HepG2 (cell line): ENCODE measurements at regions not wholly inside any gene's neighbourhood (a gene's known extent, or its start where the extent isn't known, plus 50 kb on each side); places are given as distances from the start of the nearest gene placed in this dataset.

Source experiments
- ATAC-seq: fragments of 200-7000 bp; cut with Tn5 transposase; 3 replicates; pipeline ENCODE4 v1.9.1; 2020; ENCODE audit warnings: mild to moderate bottlenecking, moderate library complexity
- BruUV-seq: library from RNA; stranded (reverse); fragments of 400-500 nt; replicated peaks from 2 replicates; lab custom pipeline; 2021; lab: Mats Ljungman, UMichigan
- CTCF ChIA-PET: fragments of 300-600 bp; formaldehyde crosslinking; extraction: SDS; loops from one replicate; lab custom pipeline; 2021; ENCODE audit warnings: low total read pairs, inconsistent platforms, low intra/inter-chr PET ratio; lab: Yijun Ruan, JAX
- POLR2A ChIA-PET: fragments of 350-600 bp; sonication (Branson Sonifier 250); formaldehyde crosslinking; loops from one replicate; lab custom pipeline; 2020; ENCODE audit warnings: antibody characterized with exemption, inconsistent platforms; lab: Yijun Ruan, JAX
- DNase-seq: peaks from one replicate; pipeline ENCODE4 v3.0.0-alpha.2; 2015; ENCODE audit warnings: low spot score
- FAIRE-seq: peaks from 3 replicates; lab custom pipeline; 2011; peaks lifted over from hg19 to GRCh38; lab: Jason Lieb, UNC
- H2AFZ ChIP-seq: one replicate; pipeline ENCODE4 v1.6.1; 2011; ENCODE audit warnings: low read length, inconsistent platforms
- H3K27ac ChIP-seq: fragments of 300-600 bp; 3 replicates; pipeline ENCODE4 v1.8.0; 2011; ENCODE audit warnings: mixed run types, mild to moderate bottlenecking, mixed read lengths, low read length, inconsistent platforms; ENCODE audit not compliant: insufficient read depth; ENCODE audit errors: extremely low read length
- H3K27me3 ChIP-seq, 2 experiments: fragments of 200-600 bp in 1 of 2; 2 replicates in 1 of 2; 3 replicates in 1 of 2; pipeline versions ENCODE4 v1.6.0 to v1.8.0; 2011; ENCODE audit warnings: low read length in 2 of 2, mild to moderate bottlenecking in 2 of 2, moderate library complexity in 2 of 2, inconsistent platforms in 1 of 2; ENCODE audit not compliant: insufficient read depth in 2 of 2, control insufficient read depth in 1 of 2
- H3K36me3 ChIP-seq, 2 experiments: fragments of 200-600 bp in 1 of 2; replicated peaks in 1 of 2; 2 replicates in 1 of 2; 3 replicates in 1 of 2; pipeline versions ENCODE4 v1.5.1 to v1.8.0; 2011; ENCODE audit warnings: low read length in 2 of 2, inconsistent platforms in 1 of 2; ENCODE audit not compliant: insufficient read depth in 2 of 2, control insufficient read depth in 1 of 2
- H3K4me1 ChIP-seq: 2 replicates; pipeline ENCODE4 v1.5.1; 2012; ENCODE audit warnings: low read length, inconsistent platforms; ENCODE audit not compliant: insufficient read depth
- H3K4me2 ChIP-seq: 2 replicates; pipeline ENCODE4 v1.6.0; 2011; ENCODE audit warnings: low read depth, low read length, inconsistent platforms
- H3K4me3 ChIP-seq, 3 experiments: fragments of 200-600 bp in 1 of 3; sonication (generic), shearing (Covaris generic) in 1 of 3; replicated peaks in 1 of 3; 2 replicates each; pipeline ENCODE4 v1.5.1; 2011 to 2016; ENCODE audit warnings: low read length in 3 of 3, inconsistent platforms in 2 of 3, low read depth in 2 of 3, mild to moderate bottlenecking in 2 of 3, control low read depth in 1 of 3, mixed read lengths in 1 of 3; ENCODE audit not compliant: insufficient read depth in 1 of 3
- H3K79me2 ChIP-seq: one replicate; pipeline ENCODE4 v1.6.1; 2011; ENCODE audit warnings: low read length, inconsistent platforms; ENCODE audit not compliant: insufficient read depth
- H3K9ac ChIP-seq: 2 replicates; pipeline ENCODE4 v1.6.0; 2011; ENCODE audit warnings: mild to moderate bottlenecking, low read depth, low read length, inconsistent platforms; ENCODE audit not compliant: insufficient read depth
- H3K9me3 ChIP-seq: 2 replicates; pipeline ENCODE4 v1.5.1; 2012; ENCODE audit warnings: mild to moderate bottlenecking, low read length
- H4K20me1 ChIP-seq: 2 replicates; pipeline ENCODE4 v1.6.0; 2011; ENCODE audit warnings: inconsistent platforms, mild to moderate bottlenecking, low read length, moderate library complexity; ENCODE audit not compliant: insufficient read depth
- DNMT3B ChIP-seq: conservative IDR thresholded peaks from 2 replicates; pipeline ENCODE4 v1.6.1; 2016; ENCODE audit warnings: missing biosample characterization, control low read depth
- ELF3 ChIP-seq: IDR thresholded peaks from 2 replicates; pipeline ENCODE4 v1.6.1; 2016; ENCODE audit warnings: missing genetic modification reagents, missing compliant biosample characterization
- HHEX ChIP-seq: IDR thresholded peaks from 2 replicates; pipeline ENCODE4 v1.6.1; 2016; ENCODE audit warnings: control low read depth
- PHB2 ChIP-seq: fragments of 450-650 bp; IDR thresholded peaks from 2 replicates; pipeline ENCODE4 v1.6.1; 2018; ENCODE audit not compliant: partially characterized antibody
- ZBTB1 ChIP-seq: sonication (generic); formaldehyde crosslinking; IDR thresholded peaks from 2 replicates; pipeline ENCODE4 v1.4.0; 2020; ENCODE audit warnings: missing genetic modification reagents, borderline replicate concordance
- WGBS: methylation state at CpG from one replicate; pipeline ENCODE4 v1.1.6; 2017; ENCODE audit warnings: low lambda C conversion rate; 5-methylcytosine and 5-hydroxymethylcytosine counted together
- in situ Hi-C: cut with HindIII; loops from 2 replicates; pipeline ENCODE4 v1.10.0; 2017; ENCODE audit warnings: low pct_unique_long_range_greater_than_20kb; ENCODE audit not compliant: extremely low pct_ligation_motif_present
- intact Hi-C: fragments of 100-400 bp; cut with micrococcal nuclease; formaldehyde crosslinking; loops from one replicate; pipeline ENCODE4 v1.10.0; 2022; ENCODE audit not compliant: unreplicated experiment
- TF ChIP-seq, protein P1 (sequence below): sonication (generic); formaldehyde crosslinking; IDR thresholded peaks from 2 replicates; pipeline ENCODE4 v1.4.0; 2020; ENCODE audit warnings: missing genetic modification reagents
- TF ChIP-seq, protein P2 (sequence below): sonication (generic); formaldehyde crosslinking; IDR thresholded peaks from 2 replicates; pipeline ENCODE4 v1.5.0; 2020; ENCODE audit warnings: mild to moderate bottlenecking, missing genetic modification reagents
- TF ChIP-seq, protein P3 (sequence below): sonication (generic); formaldehyde crosslinking; IDR thresholded peaks from 2 replicates; pipeline ENCODE4 v1.4.0; 2020; ENCODE audit warnings: mild to moderate bottlenecking, missing genetic modification reagents, borderline replicate concordance

DNA sequence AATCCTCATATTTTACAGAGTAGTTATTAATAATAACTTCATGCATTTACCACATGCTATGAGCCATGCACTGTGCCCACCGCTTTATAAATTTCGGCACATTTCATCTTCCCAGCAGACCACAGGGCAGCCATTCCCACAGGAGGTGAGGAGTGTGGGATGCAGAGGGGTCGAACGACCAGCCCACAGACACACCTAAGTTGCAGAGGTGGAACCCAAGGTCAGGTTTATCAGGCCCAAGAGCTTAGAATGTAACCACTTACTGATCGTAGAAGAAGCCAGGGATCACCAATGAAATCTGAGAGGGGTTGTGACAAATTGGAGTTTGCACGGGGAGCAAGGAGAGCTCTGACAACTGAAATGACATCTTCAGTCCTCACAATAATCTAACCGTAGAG, 303.0 kb upstream of the MSX2 start:
- no peaks in the 10 kb centered on the region for H3K27me3 ChIP-seq
- H3K4me2 ChIP-seq, result no peak overlapping the region
- DNase-seq, result no peak
- CTCF ChIA-PET, result no interaction called here
- H3K4me1 ChIP-seq, result peaks cover 8% of the 10 kb centered on the region; the same call in 1 of the 2 replicates
- in situ Hi-C loops, result no loop called here
- no peak for TF ChIP-seq ELF3 (CRISPR knock-in tag)
- TF ChIP-seq, protein P1, sequence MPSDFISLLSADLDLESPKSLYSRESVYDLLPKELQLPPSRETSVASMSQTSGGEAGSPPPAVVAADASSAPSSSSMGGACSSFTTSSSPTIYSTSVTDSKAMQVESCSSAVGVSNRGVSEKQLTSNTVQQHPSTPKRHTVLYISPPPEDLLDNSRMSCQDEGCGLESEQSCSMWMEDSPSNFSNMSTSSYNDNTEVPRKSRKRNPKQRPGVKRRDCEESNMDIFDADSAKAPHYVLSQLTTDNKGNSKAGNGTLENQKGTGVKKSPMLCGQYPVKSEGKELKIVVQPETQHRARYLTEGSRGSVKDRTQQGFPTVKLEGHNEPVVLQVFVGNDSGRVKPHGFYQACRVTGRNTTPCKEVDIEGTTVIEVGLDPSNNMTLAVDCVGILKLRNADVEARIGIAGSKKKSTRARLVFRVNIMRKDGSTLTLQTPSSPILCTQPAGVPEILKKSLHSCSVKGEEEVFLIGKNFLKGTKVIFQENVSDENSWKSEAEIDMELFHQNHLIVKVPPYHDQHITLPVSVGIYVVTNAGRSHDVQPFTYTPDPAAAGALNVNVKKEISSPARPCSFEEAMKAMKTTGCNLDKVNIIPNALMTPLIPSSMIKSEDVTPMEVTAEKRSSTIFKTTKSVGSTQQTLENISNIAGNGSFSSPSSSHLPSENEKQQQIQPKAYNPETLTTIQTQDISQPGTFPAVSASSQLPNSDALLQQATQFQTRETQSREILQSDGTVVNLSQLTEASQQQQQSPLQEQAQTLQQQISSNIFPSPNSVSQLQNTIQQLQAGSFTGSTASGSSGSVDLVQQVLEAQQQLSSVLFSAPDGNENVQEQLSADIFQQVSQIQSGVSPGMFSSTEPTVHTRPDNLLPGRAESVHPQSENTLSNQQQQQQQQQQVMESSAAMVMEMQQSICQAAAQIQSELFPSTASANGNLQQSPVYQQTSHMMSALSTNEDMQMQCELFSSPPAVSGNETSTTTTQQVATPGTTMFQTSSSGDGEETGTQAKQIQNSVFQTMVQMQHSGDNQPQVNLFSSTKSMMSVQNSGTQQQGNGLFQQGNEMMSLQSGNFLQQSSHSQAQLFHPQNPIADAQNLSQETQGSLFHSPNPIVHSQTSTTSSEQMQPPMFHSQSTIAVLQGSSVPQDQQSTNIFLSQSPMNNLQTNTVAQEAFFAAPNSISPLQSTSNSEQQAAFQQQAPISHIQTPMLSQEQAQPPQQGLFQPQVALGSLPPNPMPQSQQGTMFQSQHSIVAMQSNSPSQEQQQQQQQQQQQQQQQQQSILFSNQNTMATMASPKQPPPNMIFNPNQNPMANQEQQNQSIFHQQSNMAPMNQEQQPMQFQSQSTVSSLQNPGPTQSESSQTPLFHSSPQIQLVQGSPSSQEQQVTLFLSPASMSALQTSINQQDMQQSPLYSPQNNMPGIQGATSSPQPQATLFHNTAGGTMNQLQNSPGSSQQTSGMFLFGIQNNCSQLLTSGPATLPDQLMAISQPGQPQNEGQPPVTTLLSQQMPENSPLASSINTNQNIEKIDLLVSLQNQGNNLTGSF, result no peak
- no peak for TF ChIP-seq HHEX
- TF ChIP-seq, all 625 proteins: peak for 0
- no TSS peak for BruUV-seq
- POLR2A ChIA-PET, result no interaction called here
- FAIRE-seq (no peak), ATAC-seq (no peak)
- H3K9me3 ChIP-seq, result no peaks in the 10 kb centered on the region
- no peaks in the 10 kb centered on the region for H3K36me3 ChIP-seq
- H3K79me2 ChIP-seq, result no peaks in the 10 kb centered on the region
- intact Hi-C loops, result no loop called here
- H4K20me1 ChIP-seq, result no peaks in the 10 kb centered on the region
- H2AFZ ChIP-seq, result no peak overlapping the region
- H3K4me3 ChIP-seq, result no peak overlapping the region
- 26% methylated on average over 7 of the region's 7 CpGs for WGBS
- no peak overlapping the region for H3K27ac ChIP-seq
- no peak overlapping the region for H3K9ac ChIP-seq

DNA sequence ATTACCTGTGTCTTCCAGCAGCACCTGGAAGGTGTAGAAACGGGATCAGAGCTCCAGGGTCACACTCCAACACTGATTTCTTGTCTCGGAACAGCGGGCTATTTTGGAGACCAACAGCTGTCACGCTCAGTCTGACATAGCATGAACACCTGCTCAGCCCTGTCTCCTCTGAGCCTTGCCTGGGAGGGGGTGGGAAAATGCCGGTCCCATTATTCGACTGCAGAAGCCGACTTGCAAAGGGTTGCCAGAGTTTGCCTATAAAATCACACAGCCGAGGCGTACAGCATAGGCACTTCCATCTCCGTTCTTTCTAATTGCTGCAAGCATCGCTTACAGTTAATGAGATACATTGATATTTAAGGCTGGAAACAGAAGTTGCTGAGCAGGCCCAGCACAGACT, 300.8 kb upstream of the MSX2 start:
- no peaks in the 10 kb centered on the region for H4K20me1 ChIP-seq
- no peak overlapping the region for H3K9ac ChIP-seq
- no peak overlapping the region for H3K4me3 ChIP-seq
- no TSS peak for BruUV-seq
- H3K36me3 ChIP-seq, result no peaks in the 10 kb centered on the region
- H3K27ac ChIP-seq, result no peak overlapping the region
- in situ Hi-C loops, result no loop called here
- DNase-seq (no peak), FAIRE-seq (no peak), ATAC-seq (no peak)
- no peak overlapping the region for H2AFZ ChIP-seq
- POLR2A ChIA-PET, result no interaction called here
- peaks cover 8% of the 10 kb centered on the region; the same call in 1 of the 2 replicates for H3K4me1 ChIP-seq
- no peaks in the 10 kb centered on the region for H3K79me2 ChIP-seq
- CTCF ChIA-PET, result no interaction called here
- intact Hi-C loops, result no loop called here
- 60% methylated on average over 11 of the region's 11 CpGs for WGBS
- H3K27me3 ChIP-seq, result no peaks in the 10 kb centered on the region
- no peaks in the 10 kb centered on the region for H3K9me3 ChIP-seq
- H3K4me2 ChIP-seq, result no peak overlapping the region
- TF ChIP-seq DNMT3B (CRISPR knock-in tag), result no peak
- TF ChIP-seq PHB2, result no peak
- TF ChIP-seq, protein P2, sequence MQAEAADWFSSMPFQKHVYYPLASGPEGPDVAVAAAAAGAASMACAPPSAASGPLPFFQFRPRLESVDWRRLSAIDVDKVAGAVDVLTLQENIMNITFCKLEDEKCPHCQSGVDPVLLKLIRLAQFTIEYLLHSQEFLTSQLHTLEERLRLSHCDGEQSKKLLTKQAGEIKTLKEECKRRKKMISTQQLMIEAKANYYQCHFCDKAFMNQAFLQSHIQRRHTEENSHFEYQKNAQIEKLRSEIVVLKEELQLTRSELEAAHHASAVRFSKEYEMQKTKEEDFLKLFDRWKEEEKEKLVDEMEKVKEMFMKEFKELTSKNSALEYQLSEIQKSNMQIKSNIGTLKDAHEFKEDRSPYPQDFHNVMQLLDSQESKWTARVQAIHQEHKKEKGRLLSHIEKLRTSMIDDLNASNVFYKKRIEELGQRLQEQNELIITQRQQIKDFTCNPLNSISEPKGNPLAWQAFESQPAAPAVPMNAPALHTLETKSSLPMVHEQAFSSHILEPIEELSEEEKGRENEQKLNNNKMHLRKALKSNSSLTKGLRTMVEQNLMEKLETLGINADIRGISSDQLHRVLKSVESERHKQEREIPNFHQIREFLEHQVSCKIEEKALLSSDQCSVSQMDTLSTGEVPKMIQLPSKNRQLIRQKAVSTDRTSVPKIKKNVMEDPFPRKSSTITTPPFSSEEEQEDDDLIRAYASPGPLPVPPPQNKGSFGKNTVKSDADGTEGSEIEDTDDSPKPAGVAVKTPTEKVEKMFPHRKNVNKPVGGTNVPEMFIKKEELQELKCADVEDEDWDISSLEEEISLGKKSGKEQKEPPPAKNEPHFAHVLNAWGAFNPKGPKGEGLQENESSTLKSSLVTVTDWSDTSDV (CRISPR knock-in tag), result no peak
- TF ChIP-seq, protein P3, sequence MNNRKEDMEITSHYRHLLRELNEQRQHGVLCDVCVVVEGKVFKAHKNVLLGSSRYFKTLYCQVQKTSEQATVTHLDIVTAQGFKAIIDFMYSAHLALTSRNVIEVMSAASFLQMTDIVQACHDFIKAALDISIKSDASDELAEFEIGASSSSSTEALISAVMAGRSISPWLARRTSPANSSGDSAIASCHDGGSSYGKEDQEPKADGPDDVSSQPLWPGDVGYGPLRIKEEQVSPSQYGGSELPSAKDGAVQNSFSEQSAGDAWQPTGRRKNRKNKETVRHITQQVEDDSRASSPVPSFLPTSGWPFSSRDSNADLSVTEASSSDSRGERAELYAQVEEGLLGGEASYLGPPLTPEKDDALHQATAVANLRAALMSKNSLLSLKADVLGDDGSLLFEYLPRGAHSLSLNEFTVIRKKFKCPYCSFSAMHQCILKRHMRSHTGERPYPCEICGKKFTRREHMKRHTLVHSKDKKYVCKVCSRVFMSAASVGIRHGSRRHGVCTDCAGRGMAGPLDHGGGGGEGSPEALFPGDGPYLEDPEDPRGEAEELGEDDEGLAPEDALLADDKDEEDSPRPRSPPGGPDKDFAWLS (CRISPR knock-in tag), result no peak
- no peak for TF ChIP-seq ZBTB1 (CRISPR knock-in tag)
